ENCODE measurements at regions not wholly inside any gene's neighbourhood (a gene's known extent, or its start where the extent isn't known, plus 50 kb on each side); places are given as distances from the start of the nearest gene placed in this dataset.

- TF ChIP-seq CTCF (IDR thresholded peaks at IDR 0.05; ENCODE audit: insufficient read depth, missing control alignments) = no peak
- FAIRE-seq (no peak), DNase-seq (ENCODE audit: insufficient read length, low spot score) (no peak)
These were observed 172.5 kb upstream of the SHH start for GRCh38 chr7:155984609-155985405.

GRCh38 chr7:155984028-155984580, 171.8 kb upstream of the SHH start:
- no peak for FAIRE-seq

GRCh38 chr7:155983176-155983815, 171.0 kb upstream of the SHH start:
- no peak for TF ChIP-seq CTCF (IDR thresholded peaks at IDR 0.05; ENCODE audit: insufficient read depth, missing control alignments)
- no peak for DNase-seq (ENCODE audit: insufficient read length, low spot score)
- no peak for FAIRE-seq

More at GRCh38 chr7:155984028-155984580, 171.8 kb upstream of the SHH start:
- TF ChIP-seq CTCF (IDR thresholded peaks at IDR 0.05; ENCODE audit: insufficient read depth, missing control alignments) = no peak
- no peak for DNase-seq (ENCODE audit: insufficient read length, low spot score)

- DNase-seq (ENCODE audit: insufficient read length, low spot score) (no peak), FAIRE-seq (no peak)
These were observed 169.4 kb upstream of the SHH start for GRCh38 chr7:155981703-155982102.

GRCh38 chr7:155980841-155981240, 168.6 kb upstream of the SHH start:
- FAIRE-seq (no peak), DNase-seq (ENCODE audit: insufficient read length, low spot score) (no peak)
- TF ChIP-seq CTCF (IDR thresholded peaks at IDR 0.05; ENCODE audit: insufficient read depth, missing control alignments) = no peak

More at GRCh38 chr7:155981703-155982102, 169.4 kb upstream of the SHH start:
- no peak for TF ChIP-seq CTCF (IDR thresholded peaks at IDR 0.05; ENCODE audit: insufficient read depth, missing control alignments)

- no peak for FAIRE-seq
- DNase-seq (ENCODE audit: insufficient read length, low spot score) = no peak
- no peak for TF ChIP-seq CTCF (IDR thresholded peaks at IDR 0.05; ENCODE audit: insufficient read depth, missing control alignments)
These were observed 167.7 kb upstream of the SHH start for GRCh38 chr7:155979994-155980393.

All from D721Med (cell line).